ENCODE measurements at regions not wholly inside any gene's neighbourhood (a gene's known extent, or its start where the extent isn't known, plus 50 kb on each side); places are given as distances from the start of the nearest gene placed in this dataset.

DNA sequence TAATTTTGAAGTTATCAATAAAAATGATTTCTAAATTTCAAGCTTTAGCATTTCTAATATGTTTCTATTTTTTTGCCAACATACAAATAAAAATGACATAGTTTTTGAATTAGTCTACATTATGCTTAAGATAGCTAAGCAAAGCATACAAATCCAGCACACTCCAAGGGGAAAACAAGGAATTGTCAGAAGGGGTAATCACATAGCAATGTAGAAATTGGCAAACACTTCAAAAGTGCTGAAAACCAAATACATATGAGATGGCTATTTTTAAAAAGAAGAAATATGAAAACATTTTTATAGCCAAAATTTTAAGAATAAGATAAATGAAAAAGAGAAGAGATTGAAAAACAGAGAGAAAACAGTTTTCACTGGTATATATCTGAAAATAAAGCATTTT lies 308.0 kb downstream of the SLC6A15 start:
- Mint-ChIP-seq H3K4me3 (no peak overlapping the region), H3K9me3 (no peaks in the 10 kb centered on the region), H3K27ac (no peak overlapping the region), H3K4me1 (peaks cover under 1% of the 10 kb centered on the region), H3K27me3 (ENCODE audit: insufficient read depth, low read depth) (no peaks in the 10 kb centered on the region), H3K36me3 (no peaks in the 10 kb centered on the region)
- Histone ChIP-seq H4K20me1 (ENCODE audit: low read depth) (no peaks in the 10 kb centered on the region), H3K79me2 (ENCODE audit: low read depth) (no peaks in the 10 kb centered on the region), H3K9ac (no peak overlapping the region), H3K27me3 (no peaks in the 10 kb centered on the region), H3F3A (ENCODE audit: low read depth) (no peaks in the 10 kb centered on the region), H3K4me1 (no peaks in the 10 kb centered on the region), H3K9me3 (ENCODE audit: low read depth) (no peaks in the 10 kb centered on the region), H2AFZ (replicated peaks) (no peak overlapping the region), H3K36me3 (no peaks in the 10 kb centered on the region), H3K4me2 (no peak overlapping the region), H3K4me3 (no peak overlapping the region), H3K27ac (no peak overlapping the region)
- TF ChIP-seq EZH2phosphoT487 (IDR thresholded peaks at IDR 0.05) = no peak
- TF ChIP-seq, protein P1, sequence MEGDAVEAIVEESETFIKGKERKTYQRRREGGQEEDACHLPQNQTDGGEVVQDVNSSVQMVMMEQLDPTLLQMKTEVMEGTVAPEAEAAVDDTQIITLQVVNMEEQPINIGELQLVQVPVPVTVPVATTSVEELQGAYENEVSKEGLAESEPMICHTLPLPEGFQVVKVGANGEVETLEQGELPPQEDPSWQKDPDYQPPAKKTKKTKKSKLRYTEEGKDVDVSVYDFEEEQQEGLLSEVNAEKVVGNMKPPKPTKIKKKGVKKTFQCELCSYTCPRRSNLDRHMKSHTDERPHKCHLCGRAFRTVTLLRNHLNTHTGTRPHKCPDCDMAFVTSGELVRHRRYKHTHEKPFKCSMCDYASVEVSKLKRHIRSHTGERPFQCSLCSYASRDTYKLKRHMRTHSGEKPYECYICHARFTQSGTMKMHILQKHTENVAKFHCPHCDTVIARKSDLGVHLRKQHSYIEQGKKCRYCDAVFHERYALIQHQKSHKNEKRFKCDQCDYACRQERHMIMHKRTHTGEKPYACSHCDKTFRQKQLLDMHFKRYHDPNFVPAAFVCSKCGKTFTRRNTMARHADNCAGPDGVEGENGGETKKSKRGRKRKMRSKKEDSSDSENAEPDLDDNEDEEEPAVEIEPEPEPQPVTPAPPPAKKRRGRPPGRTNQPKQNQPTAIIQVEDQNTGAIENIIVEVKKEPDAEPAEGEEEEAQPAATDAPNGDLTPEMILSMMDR (IDR thresholded peaks at IDR 0.05) = no peak
- TF ChIP-seq EZH2 (IDR thresholded peaks at IDR 0.05) = no peak
- DNase-seq (ENCODE audit: low spot score) = no peak

DNA sequence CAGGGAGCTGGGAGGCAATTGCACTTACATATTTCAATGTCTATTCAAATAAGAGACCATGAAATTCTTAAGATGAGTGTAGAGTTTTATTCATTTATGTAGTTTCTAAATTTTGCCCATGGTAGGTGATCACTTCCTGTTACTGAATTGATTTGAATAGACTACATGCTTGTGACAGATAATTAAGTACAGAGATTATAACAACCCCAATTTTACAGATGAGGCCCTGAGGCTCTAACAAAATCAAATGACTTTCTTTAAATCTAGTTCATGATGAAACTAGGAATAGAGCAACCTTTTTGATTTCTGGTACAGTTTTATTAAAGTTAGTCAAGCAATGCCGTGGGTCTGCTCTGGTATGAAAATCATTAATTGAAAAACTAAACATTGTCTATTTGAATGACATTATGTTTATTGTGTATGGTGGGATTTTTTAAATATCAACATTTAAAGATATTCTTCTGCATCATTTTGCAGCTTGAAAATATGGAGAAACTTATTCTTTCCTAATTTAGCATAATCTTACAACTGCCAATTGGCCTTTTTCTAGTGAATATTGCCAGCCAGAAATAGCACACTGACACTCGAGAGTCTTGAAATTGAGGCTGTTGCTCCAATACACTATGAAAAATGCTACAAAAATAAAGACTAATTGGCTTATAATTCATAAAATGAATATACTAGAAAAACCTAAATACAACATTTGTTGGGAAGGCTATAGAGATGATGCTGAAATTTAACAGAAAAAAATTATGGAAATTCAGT lies 308.9 kb downstream of the SLC6A15 start:
- no peak overlapping the region for H3K27ac ChIP-seq
- H3K9me3 ChIP-seq (ENCODE audit: low read depth) = no peaks in the 10 kb centered on the region
- H3K36me3 ChIP-seq = no peaks in the 10 kb centered on the region
- H3K27ac Mint-ChIP-seq = no peak overlapping the region
- no peak for DNase-seq (ENCODE audit: low spot score)
- no peaks in the 10 kb centered on the region for H3K9me3 Mint-ChIP-seq
- H3K4me1 ChIP-seq = no peaks in the 10 kb centered on the region
- no peaks in the 10 kb centered on the region for H3K27me3 Mint-ChIP-seq (ENCODE audit: insufficient read depth, low read depth)
- no peaks in the 10 kb centered on the region for H3K79me2 ChIP-seq (ENCODE audit: low read depth)
- H3K27me3 ChIP-seq = no peaks in the 10 kb centered on the region
- no peak overlapping the region for H3K4me3 Mint-ChIP-seq
- H3K4me2 ChIP-seq = no peak overlapping the region
- H4K20me1 ChIP-seq (ENCODE audit: low read depth) = no peaks in the 10 kb centered on the region
- no peak overlapping the region for H2AFZ ChIP-seq (replicated peaks)
- H3K4me1 Mint-ChIP-seq = peaks cover 2% of the 10 kb centered on the region
- H3F3A ChIP-seq (ENCODE audit: low read depth) = no peaks in the 10 kb centered on the region
- TF ChIP-seq EZH2phosphoT487 (IDR thresholded peaks at IDR 0.05) (no peak), EZH2 (IDR thresholded peaks at IDR 0.05) (no peak)
- TF ChIP-seq, protein P1 (IDR thresholded peaks at IDR 0.05) = no peak
- H3K9ac ChIP-seq = no peak overlapping the region
- no peak overlapping the region for H3K4me3 ChIP-seq
- H3K36me3 Mint-ChIP-seq = no peaks in the 10 kb centered on the region

DNA sequence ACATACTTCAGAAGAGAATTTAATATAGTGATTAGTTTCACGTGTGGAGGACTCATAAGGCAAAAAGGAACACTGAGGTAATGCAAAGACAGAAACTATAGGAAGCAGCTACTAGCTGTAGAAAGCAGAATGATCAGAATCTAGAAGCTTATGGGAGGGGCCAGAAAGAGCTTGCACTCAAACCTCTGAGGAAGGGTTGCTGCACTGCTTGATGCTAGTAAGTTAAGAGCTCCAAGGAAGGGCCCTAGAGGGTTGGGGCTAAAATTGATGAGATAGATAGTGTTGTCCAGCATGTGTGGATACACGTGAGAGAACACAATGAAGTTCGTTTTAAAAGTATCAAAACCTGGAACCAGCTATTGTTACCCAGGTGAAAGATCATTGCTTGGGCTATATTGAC lies 311.1 kb downstream of the SLC6A15 start:
- TF ChIP-seq EZH2 (IDR thresholded peaks at IDR 0.05) = no peak
- no peak for TF ChIP-seq EZH2phosphoT487 (IDR thresholded peaks at IDR 0.05)
- TF ChIP-seq, protein P1 (IDR thresholded peaks at IDR 0.05) = no peak
- Mint-ChIP-seq H3K27ac (no peak overlapping the region), H3K9me3 (no peaks in the 10 kb centered on the region), H3K4me1 (peaks cover 6% of the 10 kb centered on the region), H3K27me3 (ENCODE audit: insufficient read depth, low read depth) (no peaks in the 10 kb centered on the region), H3K4me3 (no peak overlapping the region), H3K36me3 (no peaks in the 10 kb centered on the region)
- Histone ChIP-seq H3K4me2 (no peak overlapping the region), H3K4me3 (no peak overlapping the region), H3K9ac (no peak overlapping the region), H2AFZ (replicated peaks) (peak overlapping the region; percentile 2), H3K79me2 (ENCODE audit: low read depth) (no peaks in the 10 kb centered on the region), H4K20me1 (ENCODE audit: low read depth) (no peaks in the 10 kb centered on the region), H3K4me1 (no peaks in the 10 kb centered on the region), H3K36me3 (no peaks in the 10 kb centered on the region), H3F3A (ENCODE audit: low read depth) (no peaks in the 10 kb centered on the region), H3K9me3 (ENCODE audit: low read depth) (no peaks in the 10 kb centered on the region), H3K27ac (no peak overlapping the region), H3K27me3 (no peaks in the 10 kb centered on the region)
- no peak for DNase-seq (ENCODE audit: low spot score)

Measured in neural progenitor cell (in vitro differentiated cells).